IMR-90 (cell line): ENCODE measurements at regions not wholly inside any gene's neighbourhood (a gene's known extent, or its start where the extent isn't known, plus 50 kb on each side); places are given as distances from the start of the nearest gene placed in this dataset.

Experiments used
- ATAC-seq: fragments of 200-7000 bp; cut with Tn5 transposase; 2 replicates; pipeline ENCODE4 v1.9.1; 2020; ENCODE audit warnings: low read depth, mild to moderate bottlenecking, moderate library complexity
- BruUV-seq: library from RNA; stranded (reverse); fragments of 400-500 nt; replicated peaks from 2 replicates; lab custom pipeline; 2021; lab: Mats Ljungman, UMichigan
- CTCF ChIA-PET: fragments of 300-600 bp; formaldehyde crosslinking; extraction: SDS; loops from one replicate; lab custom pipeline; 2021; ENCODE audit warnings: antibody characterized with exemption; lab: Yijun Ruan, JAX
- POLR2A ChIA-PET: fragments of 300-600 bp; sonication (Branson Sonifier 250); formaldehyde crosslinking; loops from one replicate; lab custom pipeline; 2022; ENCODE audit warnings: antibody characterized with exemption; ENCODE audit not compliant: unreplicated experiment; lab: Charles Lee
- DNase-seq: peaks from one replicate; pipeline ENCODE4 v3.0.0; 2013
- H2AFZ ChIP-seq: replicated peaks from 2 replicates; pipeline ENCODE3; 2013; ENCODE audit warnings: low read length, mild to moderate bottlenecking; ENCODE audit not compliant: poor library complexity
- H2AK5ac ChIP-seq: 2 replicates; pipeline ENCODE4 v1.6.1; 2013; ENCODE audit warnings: low read depth, low read length, inconsistent platforms
- H2AK9ac ChIP-seq: replicated peaks from 2 replicates; pipeline ENCODE3; 2013; ENCODE audit warnings: mild to moderate bottlenecking, low read depth, low read length, moderate library complexity; ENCODE audit not compliant: poor library complexity
- H2BK120ac ChIP-seq: 2 replicates; pipeline ENCODE4 v1.6.1; 2013; ENCODE audit warnings: low read depth, low read length, inconsistent platforms
- H2BK15ac ChIP-seq: 3 replicates; pipeline ENCODE4 v1.6.1; 2013; ENCODE audit warnings: low read depth, low read length, inconsistent platforms
- H2BK20ac ChIP-seq: 2 replicates; pipeline ENCODE4 v1.6.1; 2013; ENCODE audit warnings: low read depth, mild to moderate bottlenecking, inconsistent platforms, low read length, moderate library complexity
- H2BK5ac ChIP-seq: 2 replicates; pipeline ENCODE4 v1.6.1; 2013; ENCODE audit warnings: mild to moderate bottlenecking, low read depth, low read length, inconsistent platforms; ENCODE audit not compliant: poor library complexity, severe bottlenecking
- H3K14ac ChIP-seq: replicated peaks from 2 replicates; pipeline ENCODE4 v1.6.1; 2013; ENCODE audit warnings: low read depth, low read length, inconsistent platforms
- H3K18ac ChIP-seq: 2 replicates; pipeline ENCODE4 v1.6.1; 2013; ENCODE audit warnings: low read depth, low read length, control low read depth
- H3K23ac ChIP-seq: 2 replicates; pipeline ENCODE4 v1.6.1; 2013; ENCODE audit warnings: low read depth, low read length, inconsistent platforms
- H3K27ac ChIP-seq: 2 replicates; pipeline ENCODE4 v1.5.1; 2013; ENCODE audit warnings: mild to moderate bottlenecking, control low read depth, low read length; ENCODE audit not compliant: insufficient read depth
- H3K27me3 ChIP-seq: 2 replicates; pipeline ENCODE4 v1.6.1; 2013; ENCODE audit warnings: low read length; ENCODE audit not compliant: control insufficient read depth, insufficient read depth
- H3K36me3 ChIP-seq: 2 replicates; pipeline ENCODE4 v1.6.1; 2013; ENCODE audit warnings: low read length, mixed read lengths; ENCODE audit not compliant: control insufficient read depth, insufficient read depth
- H3K4ac ChIP-seq: 2 replicates; pipeline ENCODE4 v1.6.1; 2013; ENCODE audit warnings: low read depth, low read length, inconsistent platforms
- H3K4me1 ChIP-seq: 2 replicates; pipeline ENCODE4 v1.6.1; 2013; ENCODE audit warnings: low read length, mixed read lengths; ENCODE audit not compliant: control insufficient read depth, insufficient read depth
- H3K4me2 ChIP-seq: 2 replicates; pipeline ENCODE4 v1.6.1; 2013; ENCODE audit warnings: low read depth, mild to moderate bottlenecking, control low read depth, low read length, moderate library complexity
- H3K4me3 ChIP-seq: 2 replicates; pipeline ENCODE4 v1.5.1; 2013; ENCODE audit warnings: low read depth, mild to moderate bottlenecking, control low read depth, low read length, moderate library complexity; ENCODE audit not compliant: insufficient read depth
- H3K56ac ChIP-seq: 2 replicates; pipeline ENCODE4 v1.6.1; 2013; ENCODE audit warnings: low read length, inconsistent platforms; ENCODE audit not compliant: insufficient read depth; ENCODE audit errors: extremely low read depth
- H3K79me1 ChIP-seq, 2 experiments: 2 replicates each; pipeline ENCODE4 v1.6.1; 2013; ENCODE audit warnings: low read length in 2 of 2, inconsistent platforms in 1 of 2, low read depth in 1 of 2
- H3K9ac ChIP-seq: 2 replicates; pipeline ENCODE4 v1.6.1; 2013; ENCODE audit warnings: low read depth, low read length, control low read depth
- H3K9me1 ChIP-seq: 2 replicates; pipeline ENCODE4 v1.6.1; 2013; ENCODE audit warnings: low read length, inconsistent platforms; ENCODE audit not compliant: insufficient read depth
- H3K9me3 ChIP-seq: 2 replicates; pipeline ENCODE4 v1.6.1; 2013; ENCODE audit warnings: low read length; ENCODE audit not compliant: control insufficient read depth, insufficient read depth
- H4K20me1 ChIP-seq: 2 replicates; pipeline ENCODE4 v1.6.1; 2013; ENCODE audit warnings: low read length, inconsistent platforms; ENCODE audit not compliant: insufficient read depth
- H4K5ac ChIP-seq: 2 replicates; pipeline ENCODE4 v1.6.1; 2013; ENCODE audit warnings: mild to moderate bottlenecking, low read depth, low read length, control low read depth
- H4K8ac ChIP-seq, 2 experiments: 2 replicates each; pipeline ENCODE4 v1.6.1; 2013; ENCODE audit warnings: low read depth in 2 of 2, low read length in 2 of 2, control low read depth in 1 of 2, inconsistent platforms in 1 of 2
- H4K91ac ChIP-seq: 2 replicates; pipeline ENCODE4 v1.6.1; 2013; ENCODE audit warnings: low read depth, low read length, inconsistent platforms; ENCODE audit not compliant: insufficient read depth
- BHLHE40 ChIP-seq: fragments of 150-350 bp; IDR thresholded peaks from 2 replicates; pipeline ENCODE4 v1.6.1; 2016; ENCODE audit warnings: mild to moderate bottlenecking, low read depth, low read length
- CEBPB ChIP-seq: IDR thresholded peaks from 2 replicates; pipeline ENCODE4 v1.6.1; 2012; ENCODE audit warnings: low read depth, low read length, improper control_type of control experiment
- FOS ChIP-seq: fragments of 150-350 bp; IDR thresholded peaks from 2 replicates; pipeline ENCODE4 v1.6.1; 2016; ENCODE audit warnings: low read depth, low read length
- MAFK ChIP-seq: IDR thresholded peaks from 2 replicates; pipeline ENCODE4 v1.6.1; 2012; ENCODE audit warnings: low read depth, low read length, improper control_type of control experiment
- MXI1 ChIP-seq: IDR thresholded peaks from 2 replicates; pipeline ENCODE4 v1.6.1; 2012; ENCODE audit warnings: low read depth, mild to moderate bottlenecking, low read length, moderate library complexity, borderline replicate concordance
- NFE2L2 ChIP-seq: fragments of 150-350 bp; IDR thresholded peaks from 2 replicates; pipeline ENCODE4 v1.6.1; 2016; ENCODE audit warnings: low read depth, mild to moderate bottlenecking, low read length
- POLR2A ChIP-seq: IDR thresholded peaks from 2 replicates; pipeline ENCODE4 v1.6.1; 2012; ENCODE audit warnings: mild to moderate bottlenecking, low read depth, low read length
- RAD21 ChIP-seq: IDR thresholded peaks from 2 replicates; pipeline ENCODE4 v1.6.1; 2012; ENCODE audit warnings: low read length, improper control_type of control experiment
- RCOR1 ChIP-seq: IDR thresholded peaks from 2 replicates; pipeline ENCODE4 v1.6.1; 2012; ENCODE audit warnings: mild to moderate bottlenecking, low read length, improper control_type of control experiment; ENCODE audit not compliant: insufficient replicate concordance
- RFX5 ChIP-seq: IDR thresholded peaks from 2 replicates; pipeline ENCODE4 v1.8.0; 2012; ENCODE audit warnings: low read depth, mild to moderate bottlenecking, low read length, moderate library complexity
- SMC3 ChIP-seq: fragments of 150-350 bp; IDR thresholded peaks from 2 replicates; pipeline ENCODE4 v1.6.1; 2016; ENCODE audit warnings: low read depth, mild to moderate bottlenecking, antibody characterized with exemption, low read length, moderate library complexity
- WGBS, 2 experiments: methylation state at CpG; one replicate each; pipeline versions ENCODE4 v1.1.5 to v1.1.7; 2013; ENCODE audit warnings: missing lambda C conversion rate in 2 of 2; ENCODE audit not compliant: insufficient read length in 1 of 2; ENCODE audit errors: extremely low coverage in 2 of 2; 5-methylcytosine and 5-hydroxymethylcytosine counted together
- dilution Hi-C: fragments of 300-500 bp; cut with HindIII; formaldehyde crosslinking; loops from one replicate; pipeline ENCODE4 v1.14.3; 2018; ENCODE audit warnings: low sequenced_read_pairs; ENCODE audit not compliant: unreplicated experiment
- in situ Hi-C: fragments of 300-500 bp; cut with MboI; formaldehyde crosslinking; loops from 3 replicates; pipeline ENCODE4 v1.14.3; 2019; ENCODE audit warnings: low sequenced_read_pairs, inconsistent platforms, mixed read lengths
- intact Hi-C: fragments of 100-400 bp; cut with micrococcal nuclease; formaldehyde crosslinking; loops from 2 replicates; pipeline ENCODE4 v1.10.0; 2022
- TF ChIP-seq, protein P1 (sequence below): fragments of 150-350 bp; IDR thresholded peaks from 2 replicates; pipeline ENCODE4 v1.6.1; 2017; ENCODE audit warnings: mild to moderate bottlenecking, antibody characterized with exemption, low read length, low read depth
- TF ChIP-seq, protein P2 (sequence below): fragments of 150-350 bp; IDR thresholded peaks from 2 replicates; pipeline ENCODE4 v1.6.1; 2016; ENCODE audit warnings: low read depth, mild to moderate bottlenecking, low read length, moderate library complexity, borderline replicate concordance

DNA sequence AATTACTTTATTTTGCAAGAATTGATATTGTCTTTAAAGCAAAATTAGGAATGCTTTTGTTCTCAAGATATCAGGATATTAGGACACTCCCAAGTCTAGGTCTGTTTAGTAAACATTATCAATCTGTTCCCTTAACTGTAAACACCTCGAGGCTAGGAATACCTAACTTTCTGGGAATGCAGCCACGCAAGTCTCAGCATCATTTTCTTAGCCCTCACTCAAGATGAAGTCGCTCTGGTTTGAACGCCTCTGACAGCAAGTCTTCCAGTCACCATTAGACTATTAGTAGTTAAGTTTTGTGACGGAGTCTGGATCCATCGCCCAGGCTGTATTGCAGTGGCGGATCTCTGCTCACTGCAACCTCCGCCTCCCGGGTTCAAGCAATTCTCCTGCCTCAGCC, 128.0 kb upstream of the MYO3A start:
- Histone ChIP-seq H3K56ac (no peak overlapping the region), H2AK5ac (no peak overlapping the region), H4K91ac (no peak overlapping the region), H3K4me1 (no peaks in the 10 kb centered on the region), H3K36me3 (no peaks in the 10 kb centered on the region), H3K27ac (no peak overlapping the region), H4K5ac (no peak overlapping the region), H3K18ac (no peak overlapping the region), H2BK15ac (no peak overlapping the region), H2AK9ac (no peak overlapping the region), H3K14ac (no peak overlapping the region), H3K79me1 (no peaks in the 10 kb centered on the region), H3K9me1 (no peaks in the 10 kb centered on the region), H3K4me2 (no peak overlapping the region), H2BK120ac (no peak overlapping the region), H4K8ac (no peak overlapping the region), H2BK20ac (no peak overlapping the region), H4K20me1 (no peaks in the 10 kb centered on the region), H3K9ac (no peak overlapping the region), H2AFZ (no peak overlapping the region), H3K23ac (no peak overlapping the region), H3K9me3 (peaks cover 6% of the 10 kb centered on the region; the same call in 1 of the 2 replicates), H3K4ac (no peak overlapping the region), H3K4me3 (no peak overlapping the region), H3K27me3 (no peaks in the 10 kb centered on the region), H2BK5ac (no peak overlapping the region)
- CTCF ChIA-PET, result no interaction called here
- BruUV-seq, result no TSS peak
- dilution Hi-C loops, result no loop called here
- ATAC-seq (no peak), DNase-seq (no peak)
- in situ Hi-C loops, result no loop called here
- 80% methylated on average over 2 of the region's 9 CpGs; no CpG with 5 or more reads in 1 of the 2 experiments for WGBS, 2 experiments
- intact Hi-C loops, result no loop called here
- POLR2A ChIA-PET, result no interaction called here
- TF ChIP-seq NFE2L2 (no peak), FOS (no peak), RFX5 (no peak), SMC3 (no peak), MXI1 (no peak), RCOR1 (no peak), RAD21 (no peak), CEBPB (no peak), MAFK (no peak), BHLHE40 (no peak), POLR2A (no peak)
- TF ChIP-seq, protein P1, sequence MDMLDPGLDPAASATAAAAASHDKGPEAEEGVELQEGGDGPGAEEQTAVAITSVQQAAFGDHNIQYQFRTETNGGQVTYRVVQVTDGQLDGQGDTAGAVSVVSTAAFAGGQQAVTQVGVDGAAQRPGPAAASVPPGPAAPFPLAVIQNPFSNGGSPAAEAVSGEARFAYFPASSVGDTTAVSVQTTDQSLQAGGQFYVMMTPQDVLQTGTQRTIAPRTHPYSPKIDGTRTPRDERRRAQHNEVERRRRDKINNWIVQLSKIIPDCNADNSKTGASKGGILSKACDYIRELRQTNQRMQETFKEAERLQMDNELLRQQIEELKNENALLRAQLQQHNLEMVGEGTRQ, result no peak
- TF ChIP-seq, protein P2, sequence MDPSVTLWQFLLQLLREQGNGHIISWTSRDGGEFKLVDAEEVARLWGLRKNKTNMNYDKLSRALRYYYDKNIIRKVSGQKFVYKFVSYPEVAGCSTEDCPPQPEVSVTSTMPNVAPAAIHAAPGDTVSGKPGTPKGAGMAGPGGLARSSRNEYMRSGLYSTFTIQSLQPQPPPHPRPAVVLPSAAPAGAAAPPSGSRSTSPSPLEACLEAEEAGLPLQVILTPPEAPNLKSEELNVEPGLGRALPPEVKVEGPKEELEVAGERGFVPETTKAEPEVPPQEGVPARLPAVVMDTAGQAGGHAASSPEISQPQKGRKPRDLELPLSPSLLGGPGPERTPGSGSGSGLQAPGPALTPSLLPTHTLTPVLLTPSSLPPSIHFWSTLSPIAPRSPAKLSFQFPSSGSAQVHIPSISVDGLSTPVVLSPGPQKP, result no peak
